Gastroesophageal sphincter (tissue), 4 donors: ENCODE measurements at regions not wholly inside any gene's neighbourhood (a gene's known extent, or its start where the extent isn't known, plus 50 kb on each side); places are given as distances from the start of the nearest gene placed in this dataset.

Source experiments
- ATAC-seq: fragments of 150-250 bp; one replicate; pipeline ENCODE4 v1.9.1; 2016; ENCODE audit warnings: mild to moderate bottlenecking, moderate library complexity
- H3K27ac ChIP-seq, 4 donors: fragments of 200-600 bp; sonication (generic) in 3 of 4; 1 replicate in 3 of 4; 2 replicates in 1 of 4; pipeline ENCODE4 v1.5.1; 2016 to 2019
- H3K27me3 ChIP-seq: fragments of 200-600 bp; sonication (generic); one replicate; pipeline ENCODE4 v1.5.1; 2019
- H3K36me3 ChIP-seq, 2 donors: fragments of 200-600 bp; sonication (generic); one replicate each; pipeline ENCODE4 v1.5.1; 2019; ENCODE audit warnings: control low read depth in 1 of 2
- H3K4me1 ChIP-seq, 3 donors: fragments of 200-600 bp; sonication (generic); 1 replicate in 2 of 3; 2 replicates in 1 of 3; pipeline ENCODE4 v1.5.1; 2016 to 2019; ENCODE audit warnings: control low read depth in 2 of 3
- H3K4me3 ChIP-seq, 2 donors: fragments of 200-600 bp; sonication (generic); one replicate each; pipeline ENCODE4 v1.5.1; 2019; ENCODE audit warnings: mild to moderate bottlenecking in 1 of 2, moderate library complexity in 1 of 2
- H3K9me3 ChIP-seq, 3 donors: fragments of 200-600 bp; sonication (generic); one replicate each; pipeline ENCODE4 v1.5.1; 2017 to 2019; ENCODE audit warnings: control low read depth in 2 of 3
- EP300 ChIP-seq: sonication (generic); formaldehyde crosslinking; IDR thresholded peaks from one replicate; pipeline ENCODE4 v1.6.1; 2017; ENCODE audit warnings: antibody characterized with exemption, mild to moderate bottlenecking
- POLR2A ChIP-seq, 2 donors: fragments of 450-650 bp; IDR thresholded peaks; one replicate each; pipeline ENCODE4 v1.6.1; 2017; ENCODE audit warnings: antibody characterized with exemption in 2 of 2, mild to moderate bottlenecking in 2 of 2, moderate library complexity in 1 of 2
- POLR2AphosphoS5 ChIP-seq: sonication (generic); formaldehyde crosslinking; IDR thresholded peaks from one replicate; pipeline ENCODE4 v1.6.1; 2017; ENCODE audit warnings: antibody characterized with exemption
- WGBS, 2 donors: methylation state at CpG; one replicate each; pipeline ENCODE4 v1.1.5; 2018; ENCODE audit warnings: low coverage in 1 of 2; 5-methylcytosine and 5-hydroxymethylcytosine counted together
- TF ChIP-seq, protein P1 (sequence below), 4 experiments: fragments of 200-600 bp in 2 of 4; fragments of 450-650 bp in 2 of 4; sonication (generic) in 1 of 4; IDR thresholded peaks; one replicate each; pipeline ENCODE4 v1.5.1; 2017 to 2019; ENCODE audit warnings: antibody characterized with exemption in 4 of 4, mild to moderate bottlenecking in 2 of 4, moderate library complexity in 2 of 4

DNA sequence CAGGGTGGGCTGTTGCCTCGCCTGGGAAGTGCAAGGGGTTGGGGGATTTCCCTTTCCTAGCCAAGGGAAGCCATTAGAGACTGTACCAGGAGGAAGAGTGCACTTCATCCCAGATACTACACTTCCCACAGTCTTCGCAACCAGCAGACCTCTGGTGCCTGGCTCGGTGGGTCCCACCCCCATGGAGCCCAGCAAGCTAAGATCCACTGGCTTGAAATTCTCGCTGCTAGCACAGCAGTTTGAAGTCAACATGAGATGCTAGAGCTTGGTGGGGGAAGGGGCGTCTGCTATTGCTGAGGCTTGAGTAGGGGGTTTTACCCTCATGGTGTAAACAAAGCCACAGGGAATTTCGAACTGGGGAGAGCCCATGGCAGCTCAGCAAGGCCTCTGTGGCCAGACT is 586.4 kb downstream of the HTR1A start:
- 60% methylated on average over 3 of the region's 6 CpGs; no CpG with 5 or more reads in 1 of the 2 donors for WGBS, 2 donors
- no peaks in the 10 kb centered on the region for H3K27me3 ChIP-seq
- H3K9me3 ChIP-seq: no peaks in the 10 kb centered on the region
- no peaks in the 10 kb centered on the region for H3K36me3 ChIP-seq
- TF ChIP-seq POLR2AphosphoS5 (no peak), EP300 (no peak), POLR2A (IDR thresholded peaks at IDR 0.05) (no peak)
- TF ChIP-seq, protein P1, sequence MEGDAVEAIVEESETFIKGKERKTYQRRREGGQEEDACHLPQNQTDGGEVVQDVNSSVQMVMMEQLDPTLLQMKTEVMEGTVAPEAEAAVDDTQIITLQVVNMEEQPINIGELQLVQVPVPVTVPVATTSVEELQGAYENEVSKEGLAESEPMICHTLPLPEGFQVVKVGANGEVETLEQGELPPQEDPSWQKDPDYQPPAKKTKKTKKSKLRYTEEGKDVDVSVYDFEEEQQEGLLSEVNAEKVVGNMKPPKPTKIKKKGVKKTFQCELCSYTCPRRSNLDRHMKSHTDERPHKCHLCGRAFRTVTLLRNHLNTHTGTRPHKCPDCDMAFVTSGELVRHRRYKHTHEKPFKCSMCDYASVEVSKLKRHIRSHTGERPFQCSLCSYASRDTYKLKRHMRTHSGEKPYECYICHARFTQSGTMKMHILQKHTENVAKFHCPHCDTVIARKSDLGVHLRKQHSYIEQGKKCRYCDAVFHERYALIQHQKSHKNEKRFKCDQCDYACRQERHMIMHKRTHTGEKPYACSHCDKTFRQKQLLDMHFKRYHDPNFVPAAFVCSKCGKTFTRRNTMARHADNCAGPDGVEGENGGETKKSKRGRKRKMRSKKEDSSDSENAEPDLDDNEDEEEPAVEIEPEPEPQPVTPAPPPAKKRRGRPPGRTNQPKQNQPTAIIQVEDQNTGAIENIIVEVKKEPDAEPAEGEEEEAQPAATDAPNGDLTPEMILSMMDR (IDR thresholded peaks at IDR 0.05): no peak
- no peaks in the 10 kb centered on the region for H3K4me1 ChIP-seq
- H3K4me3 ChIP-seq: no peak overlapping the region
- H3K27ac ChIP-seq: no peak overlapping the region
- ATAC-seq: no peak

DNA sequence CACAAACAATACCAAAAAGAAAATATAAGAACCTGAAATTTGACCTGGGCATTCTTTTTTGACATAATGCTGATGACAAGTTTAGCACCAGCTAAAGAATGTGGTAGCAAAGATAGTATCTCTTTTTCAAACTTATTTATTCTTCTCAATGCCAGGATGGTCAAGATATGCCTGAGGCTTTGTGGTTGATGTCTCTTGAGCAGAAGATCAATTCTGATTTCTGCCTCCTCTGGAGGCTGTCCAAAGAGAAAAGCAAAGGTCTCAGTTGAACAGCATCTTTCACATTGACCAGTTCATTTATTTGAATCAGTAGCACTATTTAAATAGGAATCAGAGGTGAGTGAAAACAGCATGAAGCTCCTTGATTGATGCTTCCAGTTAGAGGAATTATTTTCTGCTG is 588.2 kb downstream of the HTR1A start:
- no peak overlapping the region for H3K27ac ChIP-seq
- ATAC-seq: no peak

DNA sequence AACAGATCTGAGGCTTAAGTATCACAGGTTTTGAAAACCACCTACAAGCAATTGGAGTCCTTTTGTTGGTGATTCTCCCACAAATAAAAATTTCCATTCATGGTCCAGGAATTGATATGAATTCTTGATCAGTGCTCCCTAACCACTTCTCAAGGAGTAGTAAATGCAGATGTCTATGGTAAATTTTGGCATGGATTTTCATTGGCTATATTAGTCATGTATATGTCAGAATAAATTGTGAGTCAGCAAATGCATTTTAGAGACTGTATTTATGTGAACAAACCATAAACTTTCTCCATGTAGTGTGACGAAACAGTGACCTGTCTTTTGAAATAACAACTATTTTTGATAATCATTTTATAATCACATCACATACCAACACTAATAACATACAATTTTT is 611.1 kb downstream of the HTR1A start:
- ATAC-seq: no peak
- Histone ChIP-seq H3K27me3 (no peaks in the 10 kb centered on the region), H3K36me3 (no peaks in the 10 kb centered on the region), H3K9me3 (no peaks in the 10 kb centered on the region), H3K27ac (no peak overlapping the region), H3K4me3 (no peak overlapping the region), H3K4me1 (no peaks in the 10 kb centered on the region)
- 30 to 57% methylated on average over 1 of the region's 1 CpG for WGBS, 2 donors
- TF ChIP-seq EP300 (no peak), POLR2AphosphoS5 (no peak), POLR2A (IDR thresholded peaks at IDR 0.05) (no peak)
- TF ChIP-seq, protein P1 (IDR thresholded peaks at IDR 0.05): no peak

More for the DNA sequence above, 588.2 kb downstream of the HTR1A start:
- H3K36me3 ChIP-seq: no peaks in the 10 kb centered on the region
- no peaks in the 10 kb centered on the region for H3K27me3 ChIP-seq
- H3K9me3 ChIP-seq: no peaks in the 10 kb centered on the region
- TF ChIP-seq POLR2AphosphoS5: no peak
- TF ChIP-seq, protein P1 (IDR thresholded peaks at IDR 0.05): no peak
- no peak for TF ChIP-seq EP300
- no peak for TF ChIP-seq POLR2A (IDR thresholded peaks at IDR 0.05)
- H3K4me3 ChIP-seq: no peak overlapping the region
- H3K4me1 ChIP-seq: no peaks in the 10 kb centered on the region

DNA sequence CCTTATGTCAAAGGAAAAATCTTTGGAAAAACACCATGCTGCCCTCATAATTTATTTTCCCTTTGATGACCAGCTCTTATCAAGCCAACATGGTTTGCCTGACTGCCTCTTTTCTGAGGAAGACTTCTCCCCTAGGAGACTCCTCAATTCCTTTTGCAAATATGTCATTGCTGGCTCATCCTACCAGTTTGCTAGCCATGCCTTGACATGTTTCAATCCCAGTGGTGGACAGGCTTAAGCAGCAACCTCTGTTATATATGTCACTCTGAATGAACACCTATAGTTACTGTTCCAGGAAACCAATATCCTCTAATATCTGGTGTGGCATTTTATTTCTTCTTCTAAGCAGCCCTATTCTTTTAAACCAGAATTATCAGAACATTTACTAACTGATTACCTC is 615.8 kb downstream of the HTR1A start:
- no peak overlapping the region for H3K27ac ChIP-seq
- TF ChIP-seq, protein P1 (IDR thresholded peaks at IDR 0.05): no peak
- TF ChIP-seq POLR2A (IDR thresholded peaks at IDR 0.05) (no peak), POLR2AphosphoS5 (no peak), EP300 (no peak)
- H3K4me1 ChIP-seq: no peaks in the 10 kb centered on the region
- H3K9me3 ChIP-seq: peaks cover 0 to 3% (median 0%) of the 10 kb centered on the region in 3 donors
- H3K27me3 ChIP-seq: no peaks in the 10 kb centered on the region
- H3K36me3 ChIP-seq: no peaks in the 10 kb centered on the region
- H3K4me3 ChIP-seq: no peak overlapping the region
- no peak for ATAC-seq

DNA sequence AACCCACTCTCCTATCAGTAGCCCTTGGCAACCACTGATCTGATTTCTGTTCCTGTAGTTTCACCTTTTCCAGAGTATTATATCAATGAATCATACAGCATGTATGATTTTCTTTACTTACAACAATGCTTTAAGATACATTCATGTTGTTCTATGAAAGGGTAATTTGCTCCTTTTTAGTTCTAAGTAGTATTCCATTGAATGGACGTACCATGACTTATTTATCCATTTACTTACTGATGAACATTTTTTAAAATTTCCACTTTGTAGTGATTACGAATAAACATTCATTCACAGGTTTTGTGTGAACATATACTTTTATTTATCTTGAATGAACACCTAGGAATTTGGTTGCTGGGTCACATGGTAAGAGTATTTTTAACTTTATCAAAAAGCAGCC is 620.8 kb downstream of the HTR1A start:
- Histone ChIP-seq H3K9me3 (peaks cover 0 to 9% (median 0%) of the 10 kb centered on the region in 3 donors), H3K36me3 (no peaks in the 10 kb centered on the region), H3K27me3 (no peaks in the 10 kb centered on the region), H3K4me3 (no peak overlapping the region), H3K27ac (no peak overlapping the region), H3K4me1 (no peaks in the 10 kb centered on the region)
- 81 to 93% methylated on average over 2 of the region's 2 CpGs for WGBS, 2 donors
- no peak for ATAC-seq
- TF ChIP-seq POLR2A (IDR thresholded peaks at IDR 0.05) (no peak), EP300 (no peak), POLR2AphosphoS5 (no peak)
- TF ChIP-seq, protein P1 (IDR thresholded peaks at IDR 0.05): no peak
